ENCODE measurements at regions not wholly inside any gene's neighbourhood (a gene's known extent, or its start where the extent isn't known, plus 50 kb on each side); places are given as distances from the start of the nearest gene placed in this dataset.

DNA sequence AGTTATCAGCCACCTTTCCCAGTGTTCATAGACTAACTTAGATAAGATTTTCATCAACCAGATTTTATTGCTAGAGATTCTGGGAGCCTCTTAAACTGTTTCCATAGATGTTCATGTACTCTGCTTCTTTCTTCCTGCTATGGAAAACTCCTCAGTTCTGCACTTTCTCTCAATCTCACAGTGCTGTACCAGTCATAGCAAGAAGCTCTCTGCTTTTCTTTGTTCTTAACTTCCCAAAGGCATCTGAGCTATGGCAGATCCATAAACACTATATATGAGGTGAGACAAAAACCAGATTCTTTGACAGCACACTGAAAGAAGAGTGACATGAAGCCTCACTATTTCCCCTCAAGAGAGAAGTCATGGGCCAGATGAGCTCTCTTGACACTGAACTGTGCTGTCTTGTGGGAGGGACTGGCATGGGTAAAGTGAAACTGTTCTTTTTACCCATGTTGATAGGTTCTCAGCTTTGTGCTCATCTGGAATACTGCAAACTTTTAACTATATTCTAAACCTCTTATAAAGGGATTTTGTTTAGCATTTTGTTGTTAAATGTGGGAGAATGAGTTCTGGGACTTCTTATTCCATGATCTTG, 64.2 kb upstream of the LYPLAL1 start:
- H3K9me3 ChIP-seq, result no peaks in the 10 kb centered on the region
- no peaks in the 10 kb centered on the region for H3K27me3 ChIP-seq
- TF ChIP-seq, protein P1, sequence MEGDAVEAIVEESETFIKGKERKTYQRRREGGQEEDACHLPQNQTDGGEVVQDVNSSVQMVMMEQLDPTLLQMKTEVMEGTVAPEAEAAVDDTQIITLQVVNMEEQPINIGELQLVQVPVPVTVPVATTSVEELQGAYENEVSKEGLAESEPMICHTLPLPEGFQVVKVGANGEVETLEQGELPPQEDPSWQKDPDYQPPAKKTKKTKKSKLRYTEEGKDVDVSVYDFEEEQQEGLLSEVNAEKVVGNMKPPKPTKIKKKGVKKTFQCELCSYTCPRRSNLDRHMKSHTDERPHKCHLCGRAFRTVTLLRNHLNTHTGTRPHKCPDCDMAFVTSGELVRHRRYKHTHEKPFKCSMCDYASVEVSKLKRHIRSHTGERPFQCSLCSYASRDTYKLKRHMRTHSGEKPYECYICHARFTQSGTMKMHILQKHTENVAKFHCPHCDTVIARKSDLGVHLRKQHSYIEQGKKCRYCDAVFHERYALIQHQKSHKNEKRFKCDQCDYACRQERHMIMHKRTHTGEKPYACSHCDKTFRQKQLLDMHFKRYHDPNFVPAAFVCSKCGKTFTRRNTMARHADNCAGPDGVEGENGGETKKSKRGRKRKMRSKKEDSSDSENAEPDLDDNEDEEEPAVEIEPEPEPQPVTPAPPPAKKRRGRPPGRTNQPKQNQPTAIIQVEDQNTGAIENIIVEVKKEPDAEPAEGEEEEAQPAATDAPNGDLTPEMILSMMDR (IDR thresholded peaks at IDR 0.05), result no peak
- no peak for TF ChIP-seq POLR2A (IDR thresholded peaks at IDR 0.05)
- intact Hi-C loops (cut with DNase I; ENCODE audit: low total_unique reads), result no loop called here
- no peaks in the 10 kb centered on the region for H3K4me1 ChIP-seq
- DNase-seq, result no peak
- no peak overlapping the region for H3K27ac ChIP-seq
- no peak overlapping the region for H3K4me3 ChIP-seq
- H3K36me3 ChIP-seq, result no peaks in the 10 kb centered on the region

DNA sequence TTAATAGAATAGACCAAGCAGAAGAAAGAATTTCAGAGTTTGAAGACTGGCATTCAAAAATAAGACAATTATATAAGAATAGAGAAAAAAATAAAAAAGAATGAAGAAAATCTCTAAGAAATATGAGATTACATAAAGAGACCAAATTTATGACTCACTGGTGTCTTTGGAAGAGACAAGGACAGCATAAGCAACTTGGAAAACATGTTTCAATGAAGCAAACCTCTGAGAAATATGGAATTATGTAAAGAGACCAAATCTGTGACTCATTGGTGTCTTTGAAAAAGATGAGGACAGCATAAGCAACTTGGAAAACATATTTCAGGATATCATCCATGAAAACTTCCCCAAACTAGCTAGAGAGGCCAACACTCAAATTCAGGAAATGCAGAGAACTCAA, 60.4 kb upstream of the LYPLAL1 start:
- intact Hi-C loops (cut with DNase I; ENCODE audit: low total_unique reads), result no loop called here
- Histone ChIP-seq H3K9me3 (no peaks in the 10 kb centered on the region), H3K27me3 (no peaks in the 10 kb centered on the region), H3K36me3 (no peaks in the 10 kb centered on the region), H3K27ac (no peak overlapping the region), H3K4me1 (no peaks in the 10 kb centered on the region), H3K4me3 (no peak overlapping the region)
- no peak for DNase-seq
- no peak for TF ChIP-seq POLR2A (IDR thresholded peaks at IDR 0.05)
- TF ChIP-seq, protein P1 (IDR thresholded peaks at IDR 0.05), result no peak

DNA sequence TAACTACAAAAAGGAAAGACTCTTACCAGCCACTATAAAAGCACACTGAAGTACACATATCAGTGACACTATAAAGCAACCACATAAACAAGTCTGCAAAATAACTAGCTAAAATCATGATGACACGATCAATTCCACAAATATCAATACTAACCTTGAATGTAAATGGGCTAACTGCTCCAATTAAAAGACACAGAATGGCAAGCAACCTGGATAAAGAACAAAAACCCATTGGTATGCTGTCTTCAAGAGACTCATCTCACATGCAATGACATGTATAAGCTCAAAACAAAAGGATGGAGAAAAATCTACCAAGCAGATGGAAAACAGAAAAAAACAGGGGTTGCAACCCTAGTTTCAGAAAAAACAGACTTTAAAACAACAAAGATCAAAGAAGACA, 59.7 kb upstream of the LYPLAL1 start:
- intact Hi-C loops (cut with DNase I; ENCODE audit: low total_unique reads), result no loop called here
- Histone ChIP-seq H3K9me3 (no peaks in the 10 kb centered on the region), H3K4me3 (no peak overlapping the region), H3K36me3 (no peaks in the 10 kb centered on the region), H3K4me1 (no peaks in the 10 kb centered on the region), H3K27ac (no peak overlapping the region), H3K27me3 (no peaks in the 10 kb centered on the region)
- TF ChIP-seq POLR2A (IDR thresholded peaks at IDR 0.05), result no peak
- TF ChIP-seq, protein P1 (IDR thresholded peaks at IDR 0.05), result no peak
- DNase-seq, result no peak

DNA sequence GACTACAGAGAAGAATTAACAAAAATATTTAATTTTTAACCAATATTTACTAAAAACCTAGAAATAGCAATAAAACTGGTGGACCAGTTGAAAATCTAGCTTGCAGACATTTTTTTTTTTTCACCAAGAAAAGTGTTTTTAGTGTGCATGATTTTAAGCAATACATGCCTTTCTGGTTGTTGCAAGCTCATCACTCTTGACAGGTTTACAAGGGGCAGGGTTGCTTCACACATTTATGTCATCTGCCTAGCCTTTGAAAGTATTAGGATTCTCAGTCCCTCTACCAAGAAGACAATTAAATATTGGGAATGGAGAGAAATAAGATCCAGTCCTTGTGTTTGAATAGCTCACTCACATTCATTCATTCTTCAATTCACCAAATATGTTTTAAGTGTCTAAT, 53.8 kb upstream of the LYPLAL1 start:
- Histone ChIP-seq H3K4me1 (no peaks in the 10 kb centered on the region), H3K27me3 (no peaks in the 10 kb centered on the region), H3K9me3 (no peaks in the 10 kb centered on the region), H3K4me3 (no peak overlapping the region), H3K27ac (no peak overlapping the region), H3K36me3 (no peaks in the 10 kb centered on the region)
- intact Hi-C loops (cut with DNase I; ENCODE audit: low total_unique reads), result no loop called here
- peak in 1 of 2 donors; percentile 46 for DNase-seq
- TF ChIP-seq POLR2A (IDR thresholded peaks at IDR 0.05), result no peak
- TF ChIP-seq, protein P1 (IDR thresholded peaks at IDR 0.05), result no peak

DNA sequence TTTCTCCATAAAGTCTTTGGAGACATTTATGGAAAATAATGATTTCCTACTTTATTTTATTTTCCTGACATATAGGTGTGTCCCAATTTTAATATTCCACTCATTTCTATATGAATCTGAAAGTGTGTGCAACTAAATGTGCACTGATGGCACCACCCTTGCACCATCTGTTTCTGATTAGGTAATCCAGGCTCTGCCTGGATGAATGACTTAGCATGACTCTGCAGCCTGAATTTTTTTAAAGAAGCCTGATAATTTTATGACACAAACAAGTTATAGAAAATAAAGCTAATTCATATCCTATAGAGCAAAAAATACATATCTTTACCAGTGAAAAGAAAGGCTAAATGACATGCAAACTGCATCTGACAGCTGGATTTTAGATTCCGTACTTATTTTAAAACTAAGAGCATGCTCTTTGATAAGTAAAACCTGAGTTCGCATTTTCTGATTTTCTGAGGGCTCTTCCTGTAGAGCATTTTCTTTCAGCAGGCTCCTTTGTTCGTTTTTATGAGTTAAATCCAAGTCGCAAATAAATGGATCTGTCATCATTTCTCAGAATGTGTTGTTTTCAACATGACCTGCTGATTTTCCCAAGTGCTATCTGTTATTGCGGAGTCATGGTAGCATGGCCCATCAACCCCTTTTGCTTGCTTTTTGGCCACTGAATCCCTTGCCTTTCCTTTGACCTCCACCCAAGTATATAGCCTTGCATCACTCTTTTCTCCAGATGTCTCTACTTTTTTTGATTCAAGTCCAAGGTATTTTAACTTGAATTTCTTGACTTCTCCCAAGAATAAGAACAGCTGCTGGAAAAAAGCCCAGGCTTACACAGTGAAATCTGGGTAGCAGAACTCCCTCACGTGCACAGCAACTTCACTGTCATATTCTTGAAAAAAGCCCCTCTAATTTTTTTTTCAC, 52.8 kb upstream of the LYPLAL1 start:
- no peaks in the 10 kb centered on the region for H3K27me3 ChIP-seq
- TF ChIP-seq POLR2A (IDR thresholded peaks at IDR 0.05), result no peak
- TF ChIP-seq, protein P1 (IDR thresholded peaks at IDR 0.05), result no peak
- no peaks in the 10 kb centered on the region for H3K4me1 ChIP-seq
- DNase-seq, result peak; percentile 59 to 79
- no peaks in the 10 kb centered on the region for H3K9me3 ChIP-seq
- no peak overlapping the region for H3K4me3 ChIP-seq
- H3K36me3 ChIP-seq, result no peaks in the 10 kb centered on the region
- intact Hi-C loops (cut with DNase I; ENCODE audit: low total_unique reads), result no loop called here
- peak overlapping the region in 1 of 2 donors; percentile 34 for H3K27ac ChIP-seq

Measured in uterus (tissue), 3 donors.